Astrocyte (in vitro differentiated cells and primary cell): ENCODE measurements at regions not wholly inside any gene's neighbourhood (a gene's known extent, or its start where the extent isn't known, plus 50 kb on each side); places are given as distances from the start of the nearest gene placed in this dataset.

Experiments
- DNase-seq: peaks from one replicate; pipeline ENCODE4 v3.0.0-alpha.2; 2010; ENCODE audit warnings: low read depth
- FAIRE-seq: peaks from 2 replicates; lab custom pipeline; 2011; peaks lifted over from hg19 to GRCh38; lab: Jason Lieb, UNC
- H2AFZ ChIP-seq: 2 replicates; pipeline ENCODE4 v1.6.0; 2012; ENCODE audit warnings: low read depth, low read length, inconsistent platforms
- H3K27ac ChIP-seq: 2 replicates; pipeline ENCODE4 v1.5.1; 2011; ENCODE audit warnings: low read depth, low read length, inconsistent platforms
- H3K27me3 ChIP-seq: 2 replicates; pipeline ENCODE4 v1.6.0; 2011; ENCODE audit warnings: low read length, inconsistent platforms; ENCODE audit not compliant: insufficient read depth
- H3K36me3 ChIP-seq: 2 replicates; pipeline ENCODE4 v1.5.1; 2011; ENCODE audit warnings: low read length, inconsistent platforms; ENCODE audit not compliant: insufficient read depth
- H3K4me1 ChIP-seq: 2 replicates; pipeline ENCODE4 v1.5.1; 2011; ENCODE audit warnings: low read length, inconsistent platforms; ENCODE audit not compliant: insufficient read depth
- H3K4me2 ChIP-seq: 2 replicates; pipeline ENCODE4 v1.6.0; 2012; ENCODE audit warnings: low read length, inconsistent platforms
- H3K4me3 ChIP-seq: 2 replicates; pipeline ENCODE4 v1.5.1; 2011; ENCODE audit warnings: low read depth, mild to moderate bottlenecking, low read length, inconsistent platforms; ENCODE audit not compliant: insufficient read depth
- H3K79me2 ChIP-seq: 2 replicates; pipeline ENCODE4 v1.6.0; 2012; ENCODE audit warnings: mild to moderate bottlenecking, low read length, inconsistent platforms; ENCODE audit not compliant: insufficient read depth
- H3K9ac ChIP-seq: 2 replicates; pipeline ENCODE4 v1.6.0; 2012; ENCODE audit warnings: mild to moderate bottlenecking, low read length, inconsistent platforms
- H3K9me3 ChIP-seq: 2 replicates; pipeline ENCODE4 v1.5.1; 2012; ENCODE audit warnings: low read depth, mild to moderate bottlenecking, low read length, inconsistent platforms; ENCODE audit not compliant: insufficient read depth
- H4K20me1 ChIP-seq: 2 replicates; pipeline ENCODE4 v1.6.0; 2012; ENCODE audit warnings: low read length, inconsistent platforms; ENCODE audit not compliant: insufficient read depth
- H3K27ac Mint-ChIP-seq: one replicate; pipeline ENCODE4 v1.8.0; 2021; ENCODE audit warnings: mild to moderate bottlenecking, mixed read lengths; ENCODE audit not compliant: unreplicated experiment
- H3K27me3 Mint-ChIP-seq: one replicate; pipeline ENCODE4 v1.8.0; 2021; ENCODE audit warnings: low read depth, mixed read lengths; ENCODE audit not compliant: unreplicated experiment
- H3K36me3 Mint-ChIP-seq: one replicate; pipeline ENCODE4 v1.8.0; 2021; ENCODE audit warnings: low read depth, mixed read lengths; ENCODE audit not compliant: unreplicated experiment
- H3K4me1 Mint-ChIP-seq: one replicate; pipeline ENCODE4 v1.8.0; 2021; ENCODE audit warnings: low read depth, mixed read lengths; ENCODE audit not compliant: unreplicated experiment
- H3K4me3 Mint-ChIP-seq: one replicate; pipeline ENCODE4 v1.8.0; 2021; ENCODE audit warnings: mild to moderate bottlenecking, moderate library complexity, mixed read lengths; ENCODE audit not compliant: unreplicated experiment
- H3K9me3 Mint-ChIP-seq: one replicate; pipeline ENCODE4 v1.8.0; 2021; ENCODE audit warnings: mild to moderate bottlenecking, mixed read lengths; ENCODE audit not compliant: unreplicated experiment
- CTCF ChIP-seq: IDR thresholded peaks from 2 replicates; pipeline ENCODE4 v1.5.1; 2011; ENCODE audit warnings: low read depth, mild to moderate bottlenecking, inconsistent platforms, low read length, moderate library complexity; ENCODE audit not compliant: insufficient read depth
- EZH2 ChIP-seq: IDR thresholded peaks from 2 replicates; pipeline ENCODE4 v1.6.1; 2012; ENCODE audit warnings: mild to moderate bottlenecking, low read length, inconsistent platforms; ENCODE audit not compliant: insufficient read depth

DNA sequence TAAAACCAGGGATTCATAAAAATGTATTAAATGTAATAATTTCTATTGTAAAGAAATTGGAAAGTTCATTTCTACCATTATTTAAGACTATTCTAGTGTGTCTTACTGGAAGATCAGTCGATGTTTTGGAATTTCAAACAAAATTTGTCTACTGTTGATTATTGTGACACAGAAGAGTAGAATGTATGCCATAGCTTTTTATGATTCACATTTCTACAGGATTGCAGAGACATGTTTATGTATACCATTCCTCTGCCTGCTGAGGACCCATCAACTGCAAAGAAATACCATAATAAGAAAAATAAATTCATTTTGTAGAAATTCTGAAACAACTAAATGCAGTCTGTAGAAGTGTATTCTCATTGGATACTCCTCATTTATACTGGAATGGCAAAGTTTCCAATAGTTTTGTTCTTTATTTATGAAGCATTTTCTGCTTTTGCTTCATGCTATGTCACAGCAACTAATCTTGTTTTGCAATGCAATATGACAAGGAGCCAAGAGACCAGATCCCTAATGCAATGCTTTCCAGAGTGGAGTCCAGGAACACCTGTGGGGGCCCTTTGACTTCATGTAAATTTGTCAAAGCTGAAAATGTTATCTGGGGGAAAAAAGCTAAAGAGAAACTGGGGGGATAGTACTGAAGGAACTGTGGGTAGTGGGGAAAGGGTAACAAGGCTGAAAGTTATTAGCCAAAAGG is 172.9 kb upstream of the LRIG3 start:
- Histone ChIP-seq H4K20me1 (no peaks in the 10 kb centered on the region), H2AFZ (no peak overlapping the region), H3K9ac (no peak overlapping the region), H3K79me2 (no peaks in the 10 kb centered on the region), H3K4me1 (no peaks in the 10 kb centered on the region), H3K27me3 (no peaks in the 10 kb centered on the region), H3K4me2 (no peak overlapping the region), H3K27ac (no peak overlapping the region), H3K4me3 (no peak overlapping the region), H3K36me3 (no peaks in the 10 kb centered on the region), H3K9me3 (no peaks in the 10 kb centered on the region)
- no peak overlapping the region for H3K4me3 Mint-ChIP-seq
- peaks cover 12% of the 10 kb centered on the region for H3K4me1 Mint-ChIP-seq
- TF ChIP-seq EZH2 (no peak), CTCF (no peak)
- FAIRE-seq (no peak), DNase-seq (no peak)
- H3K27me3 Mint-ChIP-seq: no peaks in the 10 kb centered on the region
- no peaks in the 10 kb centered on the region for H3K36me3 Mint-ChIP-seq
- H3K9me3 Mint-ChIP-seq: no peaks in the 10 kb centered on the region
- no peak overlapping the region for H3K27ac Mint-ChIP-seq

DNA sequence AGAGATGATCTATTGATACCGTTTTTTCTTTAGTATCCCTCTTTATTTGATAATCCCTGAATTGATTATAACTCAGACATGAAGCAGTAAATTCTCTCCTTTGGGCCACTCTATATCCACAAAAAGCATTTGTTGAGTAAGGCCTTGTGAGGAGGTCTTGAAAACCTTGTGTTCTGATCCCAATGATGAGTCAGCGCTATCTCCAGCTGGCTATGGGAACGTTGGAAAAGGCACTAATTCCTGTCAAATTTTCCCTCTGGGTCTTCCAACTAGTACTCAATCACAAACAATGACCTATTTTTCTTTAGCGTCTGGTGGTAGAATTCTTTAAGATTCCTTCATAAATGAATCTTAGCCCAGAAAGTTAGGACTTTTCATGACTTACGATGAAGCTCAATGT is 168.4 kb upstream of the LRIG3 start:
- H3K36me3 Mint-ChIP-seq: no peaks in the 10 kb centered on the region
- Histone ChIP-seq H4K20me1 (no peaks in the 10 kb centered on the region), H3K4me3 (no peak overlapping the region), H2AFZ (peak overlapping the region; percentile 12), H3K27ac (no peak overlapping the region), H3K9me3 (no peaks in the 10 kb centered on the region), H3K36me3 (no peaks in the 10 kb centered on the region), H3K4me2 (no peak overlapping the region), H3K27me3 (no peaks in the 10 kb centered on the region), H3K79me2 (no peaks in the 10 kb centered on the region), H3K9ac (no peak overlapping the region), H3K4me1 (peaks cover 25% of the 10 kb centered on the region)
- no peak overlapping the region for H3K4me3 Mint-ChIP-seq
- FAIRE-seq (peak; percentile 66), DNase-seq (peak; percentile 75)
- H3K9me3 Mint-ChIP-seq: no peaks in the 10 kb centered on the region
- H3K27me3 Mint-ChIP-seq: no peaks in the 10 kb centered on the region
- H3K27ac Mint-ChIP-seq: peak overlapping the region; percentile 85
- peaks cover 50% of the 10 kb centered on the region for H3K4me1 Mint-ChIP-seq
- TF ChIP-seq CTCF (no peak), EZH2 (no peak)

DNA sequence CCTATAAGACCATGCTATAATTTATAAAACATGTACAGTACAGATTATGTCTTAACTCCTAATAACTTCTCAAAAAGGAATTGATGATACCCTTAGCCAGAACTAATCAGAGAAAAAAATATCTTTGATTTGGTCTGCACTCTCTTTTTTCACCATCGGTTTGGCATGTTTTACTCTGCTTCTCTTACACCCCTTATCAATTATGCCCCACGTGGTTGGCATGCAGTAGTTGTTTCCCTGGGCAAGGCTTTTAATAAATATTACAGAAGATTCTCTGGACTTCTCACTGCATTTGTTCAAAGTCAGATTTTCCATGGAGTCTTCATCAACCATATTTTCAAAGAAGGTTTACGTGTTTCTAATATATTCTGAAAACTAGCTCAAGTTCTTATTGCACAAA is 167.4 kb upstream of the LRIG3 start:
- Histone ChIP-seq H3K9ac (no peak overlapping the region), H3K4me3 (no peak overlapping the region), H4K20me1 (no peaks in the 10 kb centered on the region), H3K36me3 (no peaks in the 10 kb centered on the region), H2AFZ (no peak overlapping the region), H3K9me3 (no peaks in the 10 kb centered on the region), H3K27me3 (no peaks in the 10 kb centered on the region), H3K79me2 (no peaks in the 10 kb centered on the region), H3K4me2 (no peak overlapping the region), H3K4me1 (peaks cover 25% of the 10 kb centered on the region), H3K27ac (no peak overlapping the region)
- DNase-seq (no peak), FAIRE-seq (no peak)
- H3K9me3 Mint-ChIP-seq: no peaks in the 10 kb centered on the region
- H3K4me1 Mint-ChIP-seq: peaks cover 54% of the 10 kb centered on the region
- peak overlapping the region; percentile 21 for H3K27ac Mint-ChIP-seq
- H3K36me3 Mint-ChIP-seq: no peaks in the 10 kb centered on the region
- H3K4me3 Mint-ChIP-seq: no peak overlapping the region
- TF ChIP-seq CTCF (no peak), EZH2 (no peak)
- H3K27me3 Mint-ChIP-seq: no peaks in the 10 kb centered on the region
